HL-60 (cell line): ENCODE measurements at regions not wholly inside any gene's neighbourhood (a gene's known extent, or its start where the extent isn't known, plus 50 kb on each side); places are given as distances from the start of the nearest gene placed in this dataset.
"Not testable (repeated sequence)": the region's sequence is repeated elsewhere in the genome, so short reads cannot be mapped to it uniquely, and the experiment has no call there.

ENCODE experiments used
- DNase-seq, 2 experiments: peaks; one replicate each; pipeline ENCODE4 v3.0.0-alpha.2; 2010 to 2020; ENCODE audit warnings: low read depth in 1 of 2, low spot score in 1 of 2
- H3K27ac ChIP-seq: fragments of 250-450 bp; sonication (Bioruptor Pico); replicated peaks from 2 replicates; pipeline ENCODE4 v1.5.1; 2020; ENCODE audit warnings: mild to moderate bottlenecking, moderate library complexity
- H3K27me3 ChIP-seq: fragments of 250-450 bp; sonication (Bioruptor Pico); 2 replicates; pipeline ENCODE4 v1.5.1; 2021; ENCODE audit warnings: mild to moderate bottlenecking, moderate library complexity; ENCODE audit not compliant: insufficient read depth, poor library complexity, severe bottlenecking
- H3K4me3 ChIP-seq: replicated peaks from 2 replicates; pipeline ENCODE4 v1.5.1; 2011; ENCODE audit warnings: mild to moderate bottlenecking, control low read depth, low read length; ENCODE audit not compliant: insufficient read depth
- GABPA ChIP-seq: IDR thresholded peaks from 2 replicates; pipeline ENCODE4 v1.6.1; 2012; ENCODE audit warnings: low read depth
- POLR2AphosphoS5 ChIP-seq: IDR thresholded peaks from 2 replicates; pipeline ENCODE4 v1.6.1; 2012; ENCODE audit warnings: low read depth
- SPI1 ChIP-seq: IDR thresholded peaks from 2 replicates; pipeline ENCODE4 v1.6.1; 2012; ENCODE audit warnings: low read depth, mild to moderate bottlenecking, borderline replicate concordance
- TF ChIP-seq, protein P1 (sequence below): IDR thresholded peaks from 2 replicates; pipeline ENCODE4 v1.6.1; 2012; ENCODE audit warnings: low read depth; ENCODE audit not compliant: insufficient replicate concordance
- TF ChIP-seq, protein P2 (sequence below): IDR thresholded peaks from one replicate; pipeline ENCODE4 v1.5.1; 2011; ENCODE audit warnings: low read length, control low read depth, inconsistent platforms; ENCODE audit not compliant: insufficient read depth

DNA sequence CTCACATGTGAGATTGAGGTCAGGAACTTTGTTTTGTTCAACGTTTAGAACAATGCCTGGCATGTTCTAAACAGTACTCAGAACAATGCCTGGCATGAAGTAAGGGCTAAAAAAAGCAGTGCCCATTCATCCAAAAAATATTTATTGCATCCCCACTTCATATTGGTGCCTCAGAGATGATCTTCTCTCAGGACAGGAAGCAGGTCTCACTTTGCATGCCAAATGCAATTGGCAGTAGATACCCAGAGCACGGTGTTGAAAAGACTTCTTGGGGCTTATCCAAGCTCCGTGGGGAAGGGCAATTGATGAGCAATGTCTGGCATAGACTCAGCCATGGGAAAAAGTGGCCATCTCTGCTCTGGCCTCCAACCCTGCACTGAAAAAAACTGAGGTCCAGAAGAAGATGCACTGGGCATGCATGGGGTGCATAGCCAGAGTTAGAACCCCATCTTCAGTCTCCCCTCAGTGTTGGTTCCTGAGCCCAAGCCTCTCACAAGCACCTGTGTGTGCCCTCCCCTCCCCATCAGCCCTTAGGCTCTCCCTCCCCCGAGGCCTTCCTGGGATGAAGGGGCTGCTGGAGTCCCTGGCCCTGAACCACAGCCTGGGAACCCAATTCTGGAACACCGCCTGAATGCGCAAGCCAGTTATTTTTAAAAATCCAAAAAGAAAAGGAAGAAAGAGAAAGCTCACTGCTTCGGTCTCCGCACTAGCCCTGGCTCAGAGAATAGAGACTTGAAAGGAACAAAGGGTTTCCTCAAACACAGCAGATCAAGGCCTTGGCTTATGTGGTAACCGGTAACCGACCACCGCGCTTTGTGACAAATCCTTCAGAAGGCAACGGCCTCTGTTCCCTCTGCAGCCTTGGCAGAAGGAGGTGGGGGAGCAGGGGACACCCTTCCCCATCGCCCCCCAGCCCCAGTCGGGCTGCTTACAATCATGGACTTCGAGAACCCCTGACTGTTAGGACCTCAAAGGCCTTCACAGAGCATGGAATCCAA, 78.5 kb upstream of the SIRPA start:
- TF ChIP-seq SPI1 (no peak), GABPA (no peak), POLR2AphosphoS5 (no peak)
- TF ChIP-seq, protein P1, sequence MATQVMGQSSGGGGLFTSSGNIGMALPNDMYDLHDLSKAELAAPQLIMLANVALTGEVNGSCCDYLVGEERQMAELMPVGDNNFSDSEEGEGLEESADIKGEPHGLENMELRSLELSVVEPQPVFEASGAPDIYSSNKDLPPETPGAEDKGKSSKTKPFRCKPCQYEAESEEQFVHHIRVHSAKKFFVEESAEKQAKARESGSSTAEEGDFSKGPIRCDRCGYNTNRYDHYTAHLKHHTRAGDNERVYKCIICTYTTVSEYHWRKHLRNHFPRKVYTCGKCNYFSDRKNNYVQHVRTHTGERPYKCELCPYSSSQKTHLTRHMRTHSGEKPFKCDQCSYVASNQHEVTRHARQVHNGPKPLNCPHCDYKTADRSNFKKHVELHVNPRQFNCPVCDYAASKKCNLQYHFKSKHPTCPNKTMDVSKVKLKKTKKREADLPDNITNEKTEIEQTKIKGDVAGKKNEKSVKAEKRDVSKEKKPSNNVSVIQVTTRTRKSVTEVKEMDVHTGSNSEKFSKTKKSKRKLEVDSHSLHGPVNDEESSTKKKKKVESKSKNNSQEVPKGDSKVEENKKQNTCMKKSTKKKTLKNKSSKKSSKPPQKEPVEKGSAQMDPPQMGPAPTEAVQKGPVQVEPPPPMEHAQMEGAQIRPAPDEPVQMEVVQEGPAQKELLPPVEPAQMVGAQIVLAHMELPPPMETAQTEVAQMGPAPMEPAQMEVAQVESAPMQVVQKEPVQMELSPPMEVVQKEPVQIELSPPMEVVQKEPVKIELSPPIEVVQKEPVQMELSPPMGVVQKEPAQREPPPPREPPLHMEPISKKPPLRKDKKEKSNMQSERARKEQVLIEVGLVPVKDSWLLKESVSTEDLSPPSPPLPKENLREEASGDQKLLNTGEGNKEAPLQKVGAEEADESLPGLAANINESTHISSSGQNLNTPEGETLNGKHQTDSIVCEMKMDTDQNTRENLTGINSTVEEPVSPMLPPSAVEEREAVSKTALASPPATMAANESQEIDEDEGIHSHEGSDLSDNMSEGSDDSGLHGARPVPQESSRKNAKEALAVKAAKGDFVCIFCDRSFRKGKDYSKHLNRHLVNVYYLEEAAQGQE: no peak
- TF ChIP-seq, protein P2, sequence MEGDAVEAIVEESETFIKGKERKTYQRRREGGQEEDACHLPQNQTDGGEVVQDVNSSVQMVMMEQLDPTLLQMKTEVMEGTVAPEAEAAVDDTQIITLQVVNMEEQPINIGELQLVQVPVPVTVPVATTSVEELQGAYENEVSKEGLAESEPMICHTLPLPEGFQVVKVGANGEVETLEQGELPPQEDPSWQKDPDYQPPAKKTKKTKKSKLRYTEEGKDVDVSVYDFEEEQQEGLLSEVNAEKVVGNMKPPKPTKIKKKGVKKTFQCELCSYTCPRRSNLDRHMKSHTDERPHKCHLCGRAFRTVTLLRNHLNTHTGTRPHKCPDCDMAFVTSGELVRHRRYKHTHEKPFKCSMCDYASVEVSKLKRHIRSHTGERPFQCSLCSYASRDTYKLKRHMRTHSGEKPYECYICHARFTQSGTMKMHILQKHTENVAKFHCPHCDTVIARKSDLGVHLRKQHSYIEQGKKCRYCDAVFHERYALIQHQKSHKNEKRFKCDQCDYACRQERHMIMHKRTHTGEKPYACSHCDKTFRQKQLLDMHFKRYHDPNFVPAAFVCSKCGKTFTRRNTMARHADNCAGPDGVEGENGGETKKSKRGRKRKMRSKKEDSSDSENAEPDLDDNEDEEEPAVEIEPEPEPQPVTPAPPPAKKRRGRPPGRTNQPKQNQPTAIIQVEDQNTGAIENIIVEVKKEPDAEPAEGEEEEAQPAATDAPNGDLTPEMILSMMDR: no peak
- Histone ChIP-seq H3K27me3 (no peaks in the 10 kb centered on the region), H3K27ac (peak overlapping the region; percentile 87), H3K4me3 (no peak overlapping the region)
- peak in 1 of 2 experiments; percentile 65 for DNase-seq

DNA sequence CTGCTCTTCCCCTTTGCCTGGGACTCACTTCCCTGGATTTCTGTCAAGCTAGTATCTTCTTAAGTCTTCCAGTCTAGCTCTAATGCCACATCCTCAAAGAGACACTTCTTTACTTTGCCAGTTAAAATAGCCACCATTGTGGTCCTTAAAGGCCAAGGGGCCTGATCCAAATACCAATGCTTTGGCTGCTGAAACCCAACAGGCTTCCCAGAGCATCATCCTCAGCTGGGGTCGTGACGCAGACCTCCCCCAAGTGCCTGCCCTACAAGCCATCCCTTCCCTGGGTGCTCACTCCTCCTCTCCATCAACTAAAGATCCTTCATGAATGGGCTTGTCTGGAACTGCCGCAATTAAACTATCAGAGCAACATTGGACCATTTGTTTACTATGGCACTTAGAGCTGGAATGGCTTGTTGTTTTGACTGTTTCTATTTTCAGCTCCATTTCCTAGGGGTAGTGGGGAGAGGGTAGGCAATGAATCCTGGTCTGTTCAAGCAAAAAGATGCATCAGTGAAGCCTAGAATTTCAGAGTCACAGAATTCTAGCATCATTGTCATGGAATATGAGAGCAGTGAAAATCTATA, 79.6 kb upstream of the SIRPA start:
- Histone ChIP-seq H3K27me3 (no peaks in the 10 kb centered on the region), H3K4me3 (no peak overlapping the region), H3K27ac (no peak overlapping the region)
- DNase-seq: no peak
- TF ChIP-seq SPI1 (no peak), POLR2AphosphoS5 (no peak), GABPA (no peak)
- TF ChIP-seq, protein P1: no peak
- TF ChIP-seq, protein P2: no peak

DNA sequence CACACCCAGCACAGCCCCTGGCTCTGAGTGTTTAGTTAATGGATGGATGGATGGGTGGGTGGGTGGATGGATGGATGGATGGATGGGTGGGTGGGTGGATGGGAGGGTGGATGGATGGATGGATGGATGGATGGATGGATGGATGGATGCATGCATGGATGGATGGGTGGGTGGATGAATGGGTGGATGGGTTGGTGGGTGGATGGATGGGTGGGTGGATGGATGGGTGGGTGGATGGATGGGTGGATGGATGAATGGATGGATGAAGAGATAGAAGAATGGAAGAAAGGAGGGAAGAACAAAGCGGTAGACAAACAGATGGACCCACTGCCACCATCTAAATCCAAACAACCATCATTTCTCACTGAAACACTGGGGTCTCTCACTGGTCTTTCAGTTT, 80.3 kb upstream of the SIRPA start:
- H3K27ac ChIP-seq, H3K27me3 ChIP-seq, DNase-seq, H3K4me3 ChIP-seq: not testable (repeated sequence)

DNA sequence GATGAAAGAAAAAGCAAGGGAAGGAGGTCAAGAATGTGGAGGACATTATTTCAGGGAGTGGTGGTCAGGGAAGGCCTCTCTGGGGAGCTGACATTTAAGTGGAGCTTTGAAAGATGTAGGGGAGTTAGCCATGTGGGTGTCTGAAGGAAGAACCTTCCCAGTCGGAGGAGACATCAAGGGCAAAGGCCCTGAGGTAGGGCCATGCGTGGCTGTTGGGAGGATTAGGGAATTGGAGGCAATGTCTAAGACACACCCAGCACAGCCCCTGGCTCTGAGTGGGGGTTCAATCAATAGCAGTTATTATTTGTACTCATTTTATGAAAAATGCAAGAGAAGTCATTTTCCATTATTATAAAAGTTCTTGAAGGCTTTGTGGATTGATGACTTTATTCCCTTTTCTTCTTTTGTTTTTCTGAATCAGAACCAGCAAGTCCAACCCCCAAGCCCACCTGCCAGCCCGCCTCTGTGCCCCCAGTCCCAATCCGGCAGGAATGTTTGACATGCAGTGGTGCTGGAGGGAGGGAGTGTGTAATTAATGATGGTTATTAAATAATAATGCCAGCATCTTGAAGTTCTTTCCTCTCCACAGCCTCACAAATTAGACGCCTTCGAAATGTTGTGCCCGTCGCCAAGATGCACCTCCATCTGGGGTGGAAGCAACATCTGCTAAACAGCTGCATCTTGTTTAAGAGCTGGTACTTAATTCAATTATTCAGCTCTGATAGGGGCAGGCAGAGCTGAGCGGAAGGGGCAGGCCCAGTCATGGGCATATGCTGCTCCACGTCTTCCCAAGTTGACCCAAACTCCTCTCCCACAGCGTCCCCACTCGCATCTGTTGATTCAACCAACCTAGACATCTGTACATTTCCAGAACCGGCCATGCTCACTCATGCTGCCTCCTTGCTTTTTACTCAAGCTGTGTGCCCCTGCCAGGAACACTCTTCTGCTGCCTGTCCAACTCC, 81.3 kb upstream of the SIRPA start:
- DNase-seq: no peak
- TF ChIP-seq, protein P2: no peak
- TF ChIP-seq, protein P1: no peak
- TF ChIP-seq GABPA: no peak
- TF ChIP-seq POLR2AphosphoS5: no peak
- no peak for TF ChIP-seq SPI1
- H3K4me3 ChIP-seq: no peak overlapping the region
- H3K27ac ChIP-seq: no peak overlapping the region
- no peaks in the 10 kb centered on the region for H3K27me3 ChIP-seq
